ENCODE measurements at regions not wholly inside any gene's neighbourhood (a gene's known extent, or its start where the extent isn't known, plus 50 kb on each side); places are given as distances from the start of the nearest gene placed in this dataset.

GRCh38 chr15:61319892-61320291 is 90.8 kb upstream of the RORA start:
- ChIA-PET POLR2A (no interaction called here), CTCF (no interaction called here)
- no peak overlapping the region for H3K4me3 Mint-ChIP-seq
- no peaks in the 10 kb centered on the region for H3K4me1 Mint-ChIP-seq (ENCODE audit: low read depth)
- H3K27ac Mint-ChIP-seq: no peak overlapping the region
- H3K9me3 Mint-ChIP-seq (ENCODE audit: insufficient read depth): no peaks in the 10 kb centered on the region
- ATAC-seq: no peak
- peaks cover 3% of the 10 kb centered on the region for H3K27me3 Mint-ChIP-seq (ENCODE audit: low read depth)
- DNase-seq: no peak
- no peaks in the 10 kb centered on the region for H3K36me3 Mint-ChIP-seq (ENCODE audit: low read depth)

GRCh38 chr15:61318802-61319525 is 89.9 kb upstream of the RORA start:
- no peaks in the 10 kb centered on the region for H3K36me3 Mint-ChIP-seq (ENCODE audit: low read depth)
- ChIA-PET POLR2A (no interaction called here), CTCF (no interaction called here)
- no peak overlapping the region for H3K4me3 Mint-ChIP-seq
- no peaks in the 10 kb centered on the region for H3K4me1 Mint-ChIP-seq (ENCODE audit: low read depth)
- peaks cover 3% of the 10 kb centered on the region for H3K27me3 Mint-ChIP-seq (ENCODE audit: low read depth)
- no peak for DNase-seq
- H3K27ac Mint-ChIP-seq: no peak overlapping the region
- no peak for ATAC-seq
- no peaks in the 10 kb centered on the region for H3K9me3 Mint-ChIP-seq (ENCODE audit: insufficient read depth)

GRCh38 chr15:61318301-61318700 is 89.2 kb upstream of the RORA start:
- Mint-ChIP-seq H3K4me3 (no peak overlapping the region), H3K36me3 (ENCODE audit: low read depth) (no peaks in the 10 kb centered on the region), H3K4me1 (ENCODE audit: low read depth) (no peaks in the 10 kb centered on the region), H3K27ac (no peak overlapping the region), H3K27me3 (ENCODE audit: low read depth) (peaks cover 3% of the 10 kb centered on the region), H3K9me3 (ENCODE audit: insufficient read depth) (no peaks in the 10 kb centered on the region)
- DNase-seq (no peak), ATAC-seq (no peak)
- ChIA-PET CTCF (no interaction called here), POLR2A (no interaction called here)

GRCh38 chr15:61315471-61315870 is 86.4 kb upstream of the RORA start:
- H3K36me3 Mint-ChIP-seq (ENCODE audit: low read depth): no peaks in the 10 kb centered on the region
- H3K27ac Mint-ChIP-seq: no peak overlapping the region
- POLR2A ChIA-PET: no interaction called here
- no peaks in the 10 kb centered on the region for H3K4me1 Mint-ChIP-seq (ENCODE audit: low read depth)
- no peaks in the 10 kb centered on the region for H3K9me3 Mint-ChIP-seq (ENCODE audit: insufficient read depth)
- DNase-seq: no peak
- no peak for ATAC-seq
- no peaks in the 10 kb centered on the region for H3K27me3 Mint-ChIP-seq (ENCODE audit: low read depth)
- CTCF ChIA-PET: no interaction called here
- H3K4me3 Mint-ChIP-seq: no peak overlapping the region

DNA sequence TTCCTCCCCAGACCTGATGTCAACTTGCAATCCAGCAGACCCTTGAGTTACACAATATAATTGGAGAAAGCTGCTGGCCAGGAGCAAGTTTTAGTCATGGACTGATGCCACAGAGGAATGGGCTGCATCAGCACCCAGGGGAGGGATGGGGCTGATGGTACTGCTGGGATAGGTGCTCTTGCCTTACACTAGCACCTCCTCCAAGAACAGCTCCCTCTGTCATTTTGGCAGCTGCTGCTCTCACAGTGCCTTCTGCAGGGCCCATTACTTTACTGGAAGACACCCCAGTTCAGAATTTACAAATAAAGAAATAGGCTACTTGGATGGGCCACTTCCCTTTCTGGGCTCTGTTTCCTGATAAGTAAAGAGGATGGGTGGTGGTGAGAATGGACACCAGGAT is 85.3 kb upstream of the RORA start:
- H3K4me3 Mint-ChIP-seq: no peak overlapping the region
- H3K36me3 Mint-ChIP-seq (ENCODE audit: low read depth): no peaks in the 10 kb centered on the region
- H3K27ac Mint-ChIP-seq: no peak overlapping the region
- no peaks in the 10 kb centered on the region for H3K9me3 Mint-ChIP-seq (ENCODE audit: insufficient read depth)
- CTCF ChIA-PET: no interaction called here
- DNase-seq (no peak), ATAC-seq (no peak)
- POLR2A ChIA-PET: no interaction called here
- H3K4me1 Mint-ChIP-seq (ENCODE audit: low read depth): no peaks in the 10 kb centered on the region
- H3K27me3 Mint-ChIP-seq (ENCODE audit: low read depth): no peaks in the 10 kb centered on the region

DNA sequence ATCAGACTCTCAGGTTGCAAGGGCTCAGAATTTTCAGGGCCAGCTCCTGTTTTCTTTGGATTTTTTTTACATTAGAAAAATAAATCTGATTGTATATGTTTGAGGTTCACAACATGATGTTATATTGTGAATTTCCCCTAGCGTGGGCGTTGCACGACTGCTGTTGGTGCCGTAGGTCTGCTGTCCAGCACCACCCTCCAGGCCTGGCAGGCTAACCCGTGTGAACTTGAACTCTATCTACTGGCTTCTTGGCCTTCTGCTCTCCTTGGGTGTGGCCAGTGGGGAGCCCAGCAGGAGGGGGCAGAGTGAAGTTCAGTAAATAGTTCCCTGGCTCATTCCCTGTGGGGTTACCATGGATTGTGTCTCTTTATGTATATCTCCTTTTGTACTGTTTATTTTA is 80.5 kb upstream of the RORA start:
- ChIA-PET POLR2A (no interaction called here), CTCF (no interaction called here)
- H3K9me3 Mint-ChIP-seq (ENCODE audit: insufficient read depth): no peaks in the 10 kb centered on the region
- no peak for DNase-seq
- no peaks in the 10 kb centered on the region for H3K27me3 Mint-ChIP-seq (ENCODE audit: low read depth)
- H3K4me1 Mint-ChIP-seq (ENCODE audit: low read depth): no peaks in the 10 kb centered on the region
- no peak overlapping the region for H3K4me3 Mint-ChIP-seq
- ATAC-seq: no peak
- no peaks in the 10 kb centered on the region for H3K36me3 Mint-ChIP-seq (ENCODE audit: low read depth)
- no peak overlapping the region for H3K27ac Mint-ChIP-seq

DNA sequence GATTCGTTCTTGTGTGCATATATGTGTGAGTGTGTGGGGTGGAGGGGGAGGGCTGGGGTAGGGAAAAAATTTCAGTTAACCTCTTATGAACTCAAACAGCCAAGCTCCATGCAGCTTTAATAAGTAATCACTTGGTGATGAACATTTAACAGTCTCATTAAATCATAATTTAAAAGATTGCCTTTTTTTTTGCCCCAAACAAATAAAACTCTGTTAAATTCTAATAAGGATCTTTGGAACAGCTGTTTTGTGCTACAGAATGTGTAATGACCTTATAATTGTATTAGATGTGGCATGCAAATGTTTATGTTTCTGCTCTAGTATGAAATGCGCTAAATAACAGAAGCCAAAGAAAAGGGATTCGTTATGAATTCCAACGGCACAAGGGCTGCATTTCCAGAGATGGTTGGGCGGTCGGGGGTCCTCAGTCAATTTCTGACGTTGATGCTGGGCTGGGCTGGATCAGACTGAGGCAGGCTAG is 80.0 kb upstream of the RORA start:
- ChIA-PET POLR2A (no interaction called here), CTCF (no interaction called here)
- ATAC-seq (no peak), DNase-seq (no peak)
- no peak overlapping the region for H3K4me3 Mint-ChIP-seq
- no peaks in the 10 kb centered on the region for H3K36me3 Mint-ChIP-seq (ENCODE audit: low read depth)
- H3K27me3 Mint-ChIP-seq (ENCODE audit: low read depth): no peaks in the 10 kb centered on the region
- no peaks in the 10 kb centered on the region for H3K9me3 Mint-ChIP-seq (ENCODE audit: insufficient read depth)
- H3K4me1 Mint-ChIP-seq (ENCODE audit: low read depth): no peaks in the 10 kb centered on the region
- no peak overlapping the region for H3K27ac Mint-ChIP-seq

- H3K36me3 Mint-ChIP-seq (ENCODE audit: low read depth): no peaks in the 10 kb centered on the region
- H3K27ac Mint-ChIP-seq: no peak overlapping the region
- no peaks in the 10 kb centered on the region for H3K9me3 Mint-ChIP-seq (ENCODE audit: insufficient read depth)
- DNase-seq (no peak), ATAC-seq (no peak)
- ChIA-PET POLR2A (no interaction called here), CTCF (no interaction called here)
- H3K27me3 Mint-ChIP-seq (ENCODE audit: low read depth): no peaks in the 10 kb centered on the region
- H3K4me3 Mint-ChIP-seq: no peak overlapping the region
- no peaks in the 10 kb centered on the region for H3K4me1 Mint-ChIP-seq (ENCODE audit: low read depth)
These were observed 79.3 kb upstream of the RORA start for GRCh38 chr15:61308437-61308836.

DNA sequence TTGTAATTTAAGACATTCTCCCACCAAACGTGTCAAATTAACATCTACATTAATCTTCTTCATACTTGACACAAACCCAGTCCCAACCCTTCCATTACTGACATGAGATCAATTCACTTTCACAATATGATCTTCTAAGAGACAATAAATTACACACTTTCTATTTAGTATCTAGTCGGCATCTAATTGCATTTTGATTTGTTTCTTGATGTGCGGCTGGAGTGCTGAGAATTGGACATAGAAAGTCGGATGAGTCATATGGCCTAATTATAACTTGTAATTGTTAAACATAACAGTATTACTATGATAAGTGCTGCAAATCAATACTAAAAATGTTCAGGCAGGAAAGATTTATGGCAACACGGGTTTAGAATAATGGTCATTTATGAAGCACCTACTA is 78.4 kb upstream of the RORA start:
- Mint-ChIP-seq H3K27me3 (ENCODE audit: low read depth) (no peaks in the 10 kb centered on the region), H3K4me3 (no peak overlapping the region), H3K9me3 (ENCODE audit: insufficient read depth) (no peaks in the 10 kb centered on the region), H3K4me1 (ENCODE audit: low read depth) (no peaks in the 10 kb centered on the region), H3K27ac (no peak overlapping the region), H3K36me3 (ENCODE audit: low read depth) (no peaks in the 10 kb centered on the region)
- ChIA-PET POLR2A (no interaction called here), CTCF (no interaction called here)
- DNase-seq: no peak
- ATAC-seq: no peak

DNA sequence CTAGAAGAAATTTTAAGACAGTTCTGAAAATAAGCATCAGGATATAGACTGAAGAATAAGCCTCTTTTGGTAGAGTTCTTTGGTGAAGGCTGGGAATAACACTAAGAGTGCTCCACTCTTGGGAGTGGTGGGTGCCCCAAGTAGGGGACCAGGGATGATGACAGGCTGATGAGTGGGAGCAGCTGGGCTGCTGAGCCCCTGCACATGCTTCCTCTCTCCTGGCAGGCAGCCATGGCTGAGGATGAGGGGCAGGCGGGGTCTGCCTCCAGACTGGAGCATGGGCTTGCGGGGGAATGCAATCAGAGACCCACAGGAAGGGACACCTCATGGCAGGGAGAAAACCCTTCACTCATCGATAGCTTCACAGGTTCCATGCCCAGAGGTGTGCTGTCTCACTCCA is 72.6 kb upstream of the RORA start:
- ChIA-PET CTCF (no interaction called here), POLR2A (no interaction called here)
- DNase-seq: no peak
- Mint-ChIP-seq H3K36me3 (ENCODE audit: low read depth) (no peaks in the 10 kb centered on the region), H3K4me1 (ENCODE audit: low read depth) (no peaks in the 10 kb centered on the region), H3K4me3 (no peak overlapping the region), H3K9me3 (ENCODE audit: insufficient read depth) (no peaks in the 10 kb centered on the region), H3K27me3 (ENCODE audit: low read depth) (peaks cover under 1% of the 10 kb centered on the region), H3K27ac (no peak overlapping the region)
- ATAC-seq: no peak

DNA sequence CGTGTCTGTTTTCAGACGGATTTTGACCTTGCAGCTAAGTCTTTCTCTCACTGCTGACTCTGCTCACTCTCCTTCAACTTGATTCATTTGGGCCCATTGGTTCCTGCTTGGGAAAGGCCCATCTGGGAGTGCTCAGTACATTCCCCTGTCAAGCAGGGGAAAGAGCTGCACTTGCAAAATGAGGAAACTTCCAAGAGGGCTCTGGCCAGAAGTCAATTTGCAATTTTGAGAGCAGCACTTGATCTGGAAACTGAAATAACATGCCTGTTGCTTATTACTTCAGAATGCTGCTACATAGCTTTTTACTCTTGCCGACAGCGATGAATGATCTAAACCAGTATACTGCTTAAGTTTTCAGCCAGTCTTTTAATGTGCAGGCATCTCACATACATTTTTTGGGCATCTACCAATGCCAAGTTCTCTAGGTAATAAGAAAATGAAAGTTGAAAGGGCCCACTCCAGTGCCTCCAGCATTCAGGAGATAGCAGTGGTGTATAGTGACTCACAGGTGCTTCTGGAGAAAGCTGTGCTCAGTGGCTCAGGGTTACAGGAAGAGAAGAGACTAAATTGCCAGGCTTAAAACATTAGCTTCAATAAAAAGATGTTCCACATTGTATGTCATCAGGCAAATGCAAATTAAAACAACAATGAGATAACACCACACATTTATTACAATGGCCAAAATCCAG is 70.1 kb upstream of the RORA start:
- Mint-ChIP-seq H3K4me1 (ENCODE audit: low read depth) (no peaks in the 10 kb centered on the region), H3K4me3 (no peak overlapping the region), H3K27me3 (ENCODE audit: low read depth) (peaks cover 4% of the 10 kb centered on the region), H3K27ac (no peak overlapping the region), H3K36me3 (ENCODE audit: low read depth) (no peaks in the 10 kb centered on the region), H3K9me3 (ENCODE audit: insufficient read depth) (no peaks in the 10 kb centered on the region)
- no peak for ATAC-seq
- CTCF ChIA-PET: no interaction called here
- POLR2A ChIA-PET: no interaction called here
- no peak for DNase-seq

- peaks cover 14% of the 10 kb centered on the region for H3K27me3 Mint-ChIP-seq (ENCODE audit: low read depth)
- no peaks in the 10 kb centered on the region for H3K9me3 Mint-ChIP-seq (ENCODE audit: insufficient read depth)
- no peaks in the 10 kb centered on the region for H3K36me3 Mint-ChIP-seq (ENCODE audit: low read depth)
- no peaks in the 10 kb centered on the region for H3K4me1 Mint-ChIP-seq (ENCODE audit: low read depth)
- no peak for DNase-seq
- no peak overlapping the region for H3K27ac Mint-ChIP-seq
- ChIA-PET CTCF (no interaction called here), POLR2A (no interaction called here)
- H3K4me3 Mint-ChIP-seq: no peak overlapping the region
- ATAC-seq: no peak
These were observed 66.1 kb upstream of the RORA start for GRCh38 chr15:61295239-61295638.

- no peak for ATAC-seq
- H3K27me3 Mint-ChIP-seq (ENCODE audit: low read depth): peaks cover 9% of the 10 kb centered on the region
- ChIA-PET POLR2A (no interaction called here), CTCF (no interaction called here)
- no peaks in the 10 kb centered on the region for H3K36me3 Mint-ChIP-seq (ENCODE audit: low read depth)
- no peaks in the 10 kb centered on the region for H3K9me3 Mint-ChIP-seq (ENCODE audit: insufficient read depth)
- no peak overlapping the region for H3K27ac Mint-ChIP-seq
- no peaks in the 10 kb centered on the region for H3K4me1 Mint-ChIP-seq (ENCODE audit: low read depth)
- DNase-seq: no peak
- H3K4me3 Mint-ChIP-seq: no peak overlapping the region
These were observed 53.6 kb upstream of the RORA start for GRCh38 chr15:61282661-61283060.
